Epidermal melanocyte (primary cell): ENCODE measurements at regions not wholly inside any gene's neighbourhood (a gene's known extent, or its start where the extent isn't known, plus 50 kb on each side); places are given as distances from the start of the nearest gene placed in this dataset.
"Not testable (repeated sequence)": the region's sequence is repeated elsewhere in the genome, so short reads cannot be mapped to it uniquely, and the experiment has no call there.

Experiments
- DNase-seq: peaks from one replicate; pipeline ENCODE4 v3.0.0; 2011; ENCODE audit warnings: low spot score; ENCODE audit not compliant: insufficient read length

DNA sequence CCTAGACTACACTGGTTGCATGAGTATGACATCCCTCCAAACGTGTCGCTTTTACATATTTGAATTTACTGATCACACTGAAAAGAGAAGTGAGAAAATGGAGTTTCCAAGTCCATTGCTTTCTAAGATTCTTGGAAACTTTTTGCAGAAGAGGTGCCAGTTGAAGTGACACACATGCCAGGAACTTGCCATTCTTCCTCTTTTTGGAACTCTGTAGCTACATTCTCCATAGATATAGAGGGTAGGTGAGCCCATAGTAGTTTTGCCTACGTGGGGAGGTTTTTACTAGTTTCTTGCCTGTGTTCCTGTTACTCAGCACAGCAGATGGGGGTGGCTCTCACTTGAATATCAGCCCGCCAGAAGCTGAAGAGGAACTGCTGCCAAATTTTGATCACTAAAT is 286.6 kb upstream of the NRP1 start:
- no peak for DNase-seq

DNA sequence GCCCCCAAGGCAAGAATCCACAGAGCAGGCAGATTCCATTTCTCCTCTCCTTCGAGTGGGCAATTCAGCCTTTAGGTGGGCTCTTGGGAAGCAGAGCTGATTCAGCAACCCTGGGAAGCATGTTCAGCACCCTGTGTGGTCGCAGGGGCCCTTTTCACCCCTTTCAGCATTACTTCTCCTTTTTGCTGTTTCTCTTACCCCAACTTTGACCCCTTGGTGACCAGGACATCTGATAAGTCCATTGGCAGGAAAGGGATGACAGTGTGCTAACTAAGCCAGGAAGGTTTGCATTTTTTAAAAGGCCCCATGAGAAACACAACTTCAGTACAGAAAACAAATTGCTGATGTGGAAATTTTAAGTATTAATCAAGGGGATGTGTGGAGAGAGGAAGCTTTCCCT is 283.7 kb upstream of the NRP1 start:
- no peak for DNase-seq

DNA sequence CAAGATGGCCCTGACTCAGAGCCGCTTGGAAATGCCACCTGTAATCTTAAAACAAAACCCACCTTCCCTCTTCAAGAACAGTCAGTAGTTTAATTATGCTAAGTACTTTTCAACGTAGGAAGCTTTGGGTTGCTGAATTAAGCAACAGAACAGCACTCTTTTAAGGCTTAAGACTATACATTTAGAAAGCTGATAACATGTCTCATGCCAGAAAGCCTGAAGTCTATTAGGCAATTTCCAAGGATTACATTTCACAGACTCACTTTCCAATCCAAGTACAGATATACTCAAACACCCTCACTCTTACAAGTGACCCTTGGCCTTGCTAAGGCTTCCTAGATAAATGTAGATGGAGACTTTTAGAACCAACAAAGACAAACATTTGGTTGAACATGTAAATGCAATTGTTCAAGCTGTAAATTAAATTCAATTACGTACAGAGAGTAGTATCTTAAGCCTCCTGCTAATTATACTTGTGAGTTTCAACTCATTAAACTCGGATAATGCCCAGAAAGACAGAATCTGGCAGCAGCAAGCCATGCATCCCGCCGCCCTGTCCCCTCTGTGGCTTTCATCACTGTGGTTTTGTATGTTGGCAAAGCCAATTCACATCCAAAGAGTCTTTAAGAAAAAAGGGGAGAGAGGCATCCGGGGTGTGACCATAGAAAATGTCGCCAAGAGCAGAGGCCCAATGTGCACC is 283.1 kb upstream of the NRP1 start:
- DNase-seq, result no peak

DNA sequence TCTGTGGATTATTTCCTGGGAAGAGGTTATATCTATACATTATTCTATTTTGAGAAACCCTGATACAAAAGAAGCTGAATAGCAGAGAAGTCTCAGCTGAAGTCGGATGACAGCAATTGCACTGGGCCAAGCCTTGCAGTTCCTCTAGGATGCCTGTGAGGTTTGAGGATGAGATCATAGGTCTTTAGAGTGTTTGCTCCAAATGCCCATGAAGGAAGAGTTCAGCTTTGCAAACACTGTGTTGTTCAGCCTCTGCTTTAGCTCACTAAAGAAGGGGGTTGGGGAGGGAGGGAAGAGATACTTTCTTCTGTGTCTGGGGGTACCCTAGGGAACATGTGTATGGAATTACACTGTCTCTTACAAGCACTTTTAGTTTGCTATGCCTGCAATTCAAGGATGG is 282.5 kb upstream of the NRP1 start:
- no peak for DNase-seq

DNA sequence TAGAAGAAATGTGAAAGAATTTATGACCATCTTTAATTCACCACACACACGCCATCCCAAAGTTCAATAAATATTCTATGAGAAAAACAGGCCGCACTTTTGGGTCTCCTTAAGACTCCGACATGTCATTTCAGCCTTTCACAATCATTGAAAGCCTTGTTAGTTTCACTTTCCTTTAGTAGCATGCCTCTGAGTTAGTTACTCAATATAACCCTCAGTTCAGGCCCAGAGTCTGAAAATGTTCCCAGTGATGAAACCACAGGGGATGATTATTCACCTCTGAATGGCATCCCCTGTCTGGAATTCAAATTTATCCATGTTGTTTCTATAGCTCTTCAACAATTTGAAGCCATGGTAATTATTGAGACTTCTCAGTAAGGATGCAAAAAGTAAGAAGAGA is 278.1 kb upstream of the NRP1 start:
- no peak for DNase-seq

DNA sequence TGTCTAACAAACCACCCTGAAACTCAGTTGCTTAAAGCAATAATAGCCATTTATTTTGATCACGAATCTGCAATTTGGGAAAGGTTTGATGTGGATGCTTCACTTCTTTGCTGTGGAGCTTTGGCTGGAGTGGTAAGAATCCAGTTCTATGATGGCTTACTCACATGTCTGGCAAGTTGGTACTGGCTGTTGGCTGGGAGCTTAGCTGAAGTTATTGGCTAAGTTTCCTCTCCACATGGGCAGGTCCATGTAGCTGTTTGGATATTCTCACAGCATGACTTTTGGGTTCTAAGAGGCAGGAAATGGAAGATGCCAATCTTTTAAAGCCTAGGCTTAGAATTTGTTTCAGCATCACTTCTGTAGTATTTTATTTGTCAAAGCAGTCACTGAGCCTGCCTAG is 277.6 kb upstream of the NRP1 start:
- no peak for DNase-seq

DNA sequence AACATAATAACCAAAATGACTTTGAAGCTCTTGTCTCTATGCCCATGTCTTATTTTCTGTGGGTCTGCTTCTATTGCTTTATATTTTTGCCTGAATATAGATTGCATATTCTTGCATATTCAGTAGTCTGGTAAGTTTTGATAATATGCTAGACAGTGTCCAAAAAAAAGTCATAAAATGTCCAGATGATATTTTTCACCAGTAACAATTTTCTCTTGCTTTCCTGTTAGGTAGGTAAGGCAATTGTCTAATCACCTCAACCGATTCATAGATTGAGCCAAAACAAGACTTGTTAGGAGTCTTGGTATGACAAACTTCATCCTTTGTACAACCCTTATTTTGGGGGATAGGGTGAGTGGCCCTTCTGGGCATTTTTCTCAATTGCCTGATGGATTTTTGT is 277.0 kb upstream of the NRP1 start:
- no peak for DNase-seq

DNA sequence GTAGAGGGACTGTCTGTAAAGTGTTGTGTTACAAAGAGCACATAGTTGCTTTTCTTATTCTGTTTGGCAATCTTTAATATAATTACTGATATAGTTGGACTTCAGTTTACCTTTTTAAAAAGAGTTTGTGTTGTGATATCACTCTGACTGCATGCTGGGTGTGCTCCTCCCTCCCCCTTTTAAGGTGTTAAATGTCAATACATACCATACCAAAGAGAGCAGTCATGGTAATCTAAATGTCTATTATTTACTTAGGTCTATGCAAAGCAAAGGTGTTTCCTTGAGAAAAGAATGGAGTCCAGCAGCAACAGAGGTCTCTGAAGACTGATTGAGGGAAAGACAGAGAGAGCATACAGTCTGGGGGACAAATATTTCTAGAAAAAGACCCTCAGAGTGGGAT is 275.1 kb upstream of the NRP1 start:
- no peak for DNase-seq

DNA sequence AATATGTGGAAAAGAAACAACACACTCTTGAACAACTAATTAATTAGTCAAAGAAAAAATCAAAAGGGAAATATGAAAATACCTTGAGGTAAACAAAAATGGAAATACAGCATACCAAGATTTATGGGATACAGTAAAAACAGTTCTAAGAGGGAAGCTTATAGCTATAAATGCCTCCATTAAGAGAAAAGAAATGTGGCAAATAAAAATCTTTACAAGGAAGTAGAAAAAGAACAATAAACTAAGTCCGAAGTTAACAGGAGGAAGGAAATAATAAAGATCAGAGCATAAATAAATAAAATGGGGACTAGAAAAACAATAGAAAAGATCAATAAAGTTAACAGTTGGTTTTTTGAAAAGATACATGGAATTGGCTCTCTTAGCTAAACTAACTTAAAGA is 267.8 kb upstream of the NRP1 start:
- DNase-seq, result no peak

DNA sequence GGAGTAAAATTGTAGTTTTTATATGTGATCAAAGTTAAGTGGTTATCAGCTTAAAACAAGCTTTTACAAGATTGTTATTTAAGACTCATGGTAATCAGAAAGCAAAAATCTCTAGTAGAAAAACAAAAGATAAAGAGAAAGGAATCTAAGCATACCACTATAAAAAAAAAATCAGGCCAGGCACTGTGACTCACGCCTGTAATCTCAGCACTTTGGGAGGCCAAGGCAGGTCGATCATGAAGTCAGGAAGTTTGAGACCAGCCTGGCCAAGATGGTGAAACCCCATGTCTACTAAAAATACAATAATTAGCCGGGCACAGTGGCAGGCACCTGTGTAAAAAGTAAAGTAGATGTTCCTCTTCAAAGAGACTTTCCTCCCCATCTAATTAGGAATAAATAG is 265.9 kb upstream of the NRP1 start:
- no peak for DNase-seq

DNA sequence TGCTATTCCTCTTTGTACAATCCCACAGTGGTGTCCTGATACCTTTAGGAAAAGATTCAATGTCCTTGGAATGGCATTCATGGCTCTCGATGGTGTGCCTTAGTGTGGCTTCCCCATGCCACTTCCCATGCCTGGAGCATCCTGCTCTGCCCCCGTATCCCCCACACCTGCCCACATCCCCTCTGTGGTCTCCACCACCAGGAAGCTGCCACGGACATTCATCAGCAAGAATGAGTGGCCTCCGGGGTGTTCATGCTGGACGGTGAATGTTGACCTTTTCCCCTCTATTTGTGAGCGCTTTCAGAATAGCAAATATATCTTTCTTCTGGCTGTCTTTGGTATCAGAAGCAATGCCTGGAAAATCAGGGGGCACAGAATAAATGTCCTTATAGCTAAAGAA is 262.0 kb upstream of the NRP1 start:
- no peak for DNase-seq

DNA sequence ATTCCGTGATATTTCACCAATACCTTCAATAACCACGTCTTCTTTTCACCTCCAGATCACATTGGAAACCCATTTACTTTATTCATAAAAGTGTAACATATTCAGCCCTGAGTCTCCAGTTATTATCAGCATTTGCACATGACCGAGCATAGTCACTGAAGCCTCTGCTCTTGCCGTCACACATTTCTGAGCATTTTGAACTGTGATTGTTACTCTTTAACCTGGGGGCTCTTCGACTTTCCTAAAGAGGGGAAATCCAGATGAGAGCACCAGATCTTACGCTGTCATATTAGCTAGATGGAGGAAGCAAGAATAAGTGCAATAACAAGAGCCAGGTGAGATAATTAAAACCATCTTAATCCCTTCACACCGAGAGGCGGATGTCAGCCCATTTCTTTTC is 260.0 kb upstream of the NRP1 start:
- DNase-seq, result no peak

DNA sequence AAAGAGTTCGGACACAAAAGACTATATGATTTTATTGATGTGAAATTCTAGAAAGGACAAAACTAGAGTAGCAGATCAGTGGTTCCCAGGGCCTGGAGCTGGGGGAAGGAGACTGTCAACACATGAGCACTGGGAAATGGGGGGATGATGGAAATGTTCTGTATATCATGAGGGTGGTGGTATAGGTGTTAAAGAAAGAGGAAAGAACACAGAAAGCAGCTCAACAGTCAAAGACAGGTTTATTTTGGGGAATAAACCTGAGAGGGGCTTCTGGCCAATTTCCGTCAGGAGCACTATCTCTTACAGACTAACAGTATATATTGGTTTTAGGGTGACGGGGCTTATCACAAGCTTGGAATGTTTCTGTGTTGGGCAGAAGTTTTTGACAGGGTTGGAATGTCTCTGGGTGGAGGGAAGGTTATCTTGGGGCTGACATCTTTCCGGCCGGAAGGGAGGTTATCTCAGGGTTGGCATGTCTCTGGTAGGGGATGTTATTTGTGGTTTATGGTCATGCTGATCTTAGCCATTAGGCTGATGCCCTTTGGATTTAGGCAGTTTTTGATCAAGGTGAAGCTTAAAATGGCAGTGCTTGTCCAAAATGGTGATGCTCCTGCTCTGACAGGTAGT is 254.6 kb upstream of the NRP1 start:
- no peak for DNase-seq

DNA sequence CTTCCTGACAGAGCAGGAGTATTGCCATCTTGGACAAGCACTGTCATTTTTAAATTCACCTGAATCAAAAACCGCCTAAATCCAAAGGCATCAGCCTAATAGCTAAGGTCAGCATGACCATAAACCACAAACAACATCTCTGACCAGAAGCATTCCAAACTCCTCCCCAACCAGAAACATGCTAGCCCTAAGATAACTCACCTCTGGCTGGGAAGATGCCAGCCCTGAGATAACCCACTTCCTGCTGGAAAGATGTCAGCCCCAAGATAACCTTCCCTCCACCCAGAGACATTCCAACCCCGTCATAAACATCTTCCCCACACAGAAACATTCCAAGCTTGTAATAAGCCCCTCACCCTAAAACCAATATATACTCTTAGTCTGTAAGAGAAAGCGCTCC is 250.1 kb upstream of the NRP1 start:
- not testable (repeated sequence) for DNase-seq

DNA sequence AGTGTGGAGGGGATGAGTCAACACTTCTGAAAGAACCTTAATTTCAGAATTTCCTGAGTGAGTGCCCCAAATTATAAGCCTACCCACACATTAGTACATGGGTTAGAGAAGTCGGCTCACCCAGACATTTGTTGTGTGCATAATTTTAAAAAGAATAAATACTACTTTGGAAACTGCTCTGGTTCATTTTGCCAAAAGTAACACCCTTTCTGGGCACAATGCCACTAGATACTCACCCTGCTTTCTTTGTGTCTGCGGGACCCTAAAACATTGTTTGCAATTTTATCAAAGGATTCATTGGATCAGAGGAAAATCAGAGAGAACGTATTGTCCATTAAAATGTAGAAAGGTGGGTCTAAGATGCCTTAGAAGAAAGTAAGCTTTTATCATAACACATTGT is 245.5 kb upstream of the NRP1 start:
- no peak for DNase-seq

DNA sequence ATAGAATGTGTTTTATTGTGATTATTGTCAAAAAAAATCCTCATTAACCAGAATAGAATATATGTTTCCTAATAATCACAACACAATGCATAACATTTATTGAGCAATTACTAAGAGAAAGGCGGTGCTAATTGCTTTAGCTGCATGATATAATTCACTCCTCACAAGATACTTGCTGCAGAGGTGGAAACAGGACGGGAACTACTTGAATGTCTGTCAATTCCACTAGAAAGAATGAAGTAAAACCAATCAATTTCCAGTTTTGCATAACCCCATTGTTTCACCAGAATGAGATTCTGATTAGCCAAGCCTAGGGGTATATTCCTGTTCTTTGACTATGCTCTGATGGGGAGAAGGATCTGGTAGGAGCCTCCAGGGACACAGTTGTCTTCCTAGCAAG is 239.1 kb upstream of the NRP1 start:
- no peak for DNase-seq

DNA sequence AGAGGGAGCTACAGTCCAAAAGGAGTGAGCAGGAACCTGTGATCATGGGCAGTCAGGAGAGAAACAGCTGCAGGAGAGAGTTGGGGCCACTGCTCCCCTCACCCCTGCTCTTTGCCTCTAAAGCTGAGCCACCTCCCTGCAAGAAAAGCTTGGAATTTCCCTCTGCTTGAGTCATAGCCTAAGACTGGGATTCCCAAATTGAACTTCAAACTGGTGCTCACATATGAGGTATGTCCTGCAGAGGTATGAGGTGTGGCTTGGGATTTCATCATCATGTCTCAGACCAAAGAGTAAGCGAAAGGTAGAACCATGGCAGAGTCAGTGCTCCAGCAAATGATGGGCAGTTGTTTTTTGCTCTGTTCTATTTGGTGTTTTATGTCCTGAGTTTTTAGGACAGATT is 237.1 kb upstream of the NRP1 start:
- DNase-seq, result no peak

DNA sequence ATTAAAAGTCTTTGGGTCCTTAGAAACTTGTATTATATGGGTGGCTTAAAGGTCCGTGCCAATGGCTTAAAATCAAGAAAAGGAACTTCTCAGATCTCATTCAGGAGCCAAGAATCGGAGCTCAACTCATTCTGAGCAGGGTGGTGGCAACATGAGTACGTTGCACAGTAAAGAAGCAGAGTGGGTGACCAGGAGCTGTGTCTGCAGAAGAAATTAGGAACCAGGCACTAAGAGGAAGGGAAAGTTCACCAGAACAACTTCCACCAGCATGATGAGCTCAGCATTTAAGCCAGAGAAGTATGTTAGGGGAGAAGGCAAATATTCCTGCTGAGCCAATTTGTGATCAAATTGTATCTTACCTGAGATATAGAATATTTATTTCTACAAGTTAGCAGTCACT is 236.0 kb upstream of the NRP1 start:
- no peak for DNase-seq

DNA sequence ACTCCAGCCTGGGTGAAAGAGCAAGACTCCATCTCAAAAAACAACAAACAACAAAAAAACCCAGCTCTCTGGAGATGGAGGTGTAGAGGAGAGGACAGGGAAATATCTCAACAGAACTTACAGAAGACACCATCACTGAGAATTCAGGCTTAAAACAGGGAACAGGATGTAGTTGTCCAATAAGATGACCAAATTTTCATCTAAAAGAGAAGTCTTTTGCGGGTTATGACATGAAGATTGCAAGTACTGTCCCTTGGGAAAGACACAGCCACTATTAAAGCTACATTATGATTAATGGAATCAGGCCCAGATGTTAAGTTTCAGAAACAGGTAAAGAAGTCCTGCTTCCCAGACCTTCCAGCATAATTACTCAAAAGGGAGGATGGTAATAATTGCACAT is 235.2 kb upstream of the NRP1 start:
- DNase-seq, result no peak

DNA sequence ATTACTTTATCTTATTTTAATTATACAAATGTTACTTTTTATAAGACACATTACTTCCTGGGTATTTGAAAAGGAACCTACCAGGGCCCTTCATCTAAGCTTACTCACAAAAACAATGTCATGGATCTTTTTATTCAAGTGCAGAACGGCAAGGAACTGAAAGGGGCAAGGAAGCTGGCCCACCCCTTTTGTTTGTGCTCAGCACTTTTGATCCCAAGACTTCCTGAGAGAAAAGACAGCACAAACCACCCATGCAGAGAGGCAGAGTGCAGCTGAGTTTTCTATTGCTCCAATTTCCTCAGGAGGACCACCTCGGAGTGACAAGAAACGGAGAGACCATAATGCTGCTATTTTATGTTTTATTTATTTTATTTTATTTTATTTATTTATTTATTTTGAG is 232.0 kb upstream of the NRP1 start:
- DNase-seq, result no peak

DNA sequence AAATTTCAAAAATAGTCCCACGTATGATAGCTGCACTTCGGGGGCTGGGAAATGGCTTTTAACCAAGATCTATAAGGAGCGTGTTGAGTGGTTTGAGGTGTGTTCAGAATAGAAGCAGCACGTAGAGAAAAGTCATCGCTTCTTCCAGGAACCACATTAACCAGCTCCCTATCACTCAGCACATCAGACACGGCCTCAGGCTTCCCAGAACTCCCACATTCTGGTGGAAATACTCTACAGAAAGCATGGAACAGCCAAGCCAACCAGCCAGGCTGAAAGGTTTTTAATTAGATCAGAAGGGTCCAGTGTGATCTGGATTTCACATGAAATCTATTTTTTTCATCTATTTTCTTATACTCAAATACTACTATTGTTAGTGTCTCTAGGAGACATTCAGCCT is 231.5 kb upstream of the NRP1 start:
- DNase-seq, result no peak

DNA sequence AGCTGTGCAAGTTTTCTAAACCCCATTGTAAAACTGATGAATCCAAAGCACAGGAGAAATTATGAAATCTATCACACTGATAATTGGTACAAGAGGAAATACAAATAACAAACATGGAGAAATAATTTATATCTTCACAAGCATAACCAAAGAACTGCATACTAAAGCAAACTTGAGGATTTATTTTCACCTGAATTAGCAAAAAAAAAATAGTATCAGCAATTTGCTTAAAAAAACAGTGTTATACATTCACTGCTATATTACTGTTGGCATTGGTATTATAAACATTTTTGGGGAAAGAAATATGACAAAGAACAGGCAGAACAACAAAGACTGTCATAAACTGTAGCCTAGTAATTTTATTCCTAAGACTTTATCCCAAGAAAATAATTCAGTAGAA is 230.8 kb upstream of the NRP1 start:
- DNase-seq, result no peak

DNA sequence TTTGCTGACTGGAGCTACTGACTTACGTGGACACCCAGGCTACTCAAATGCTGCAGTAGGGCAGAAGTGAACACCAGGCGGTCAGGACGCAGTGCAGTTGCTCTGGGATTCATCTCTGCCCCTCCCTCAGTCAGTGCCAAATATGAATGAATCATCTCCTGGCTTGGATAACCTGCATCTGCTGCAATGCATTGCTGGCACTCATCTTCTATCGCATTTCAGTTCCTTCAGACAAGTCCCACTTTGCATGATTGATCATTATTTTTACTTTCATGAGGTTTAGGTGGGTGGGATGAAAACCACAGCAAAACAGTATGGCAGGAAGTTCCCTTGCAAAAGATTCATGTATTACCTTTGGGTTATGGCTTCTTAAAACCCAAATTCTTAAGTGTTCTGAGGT is 224.6 kb upstream of the NRP1 start:
- DNase-seq, result no peak

DNA sequence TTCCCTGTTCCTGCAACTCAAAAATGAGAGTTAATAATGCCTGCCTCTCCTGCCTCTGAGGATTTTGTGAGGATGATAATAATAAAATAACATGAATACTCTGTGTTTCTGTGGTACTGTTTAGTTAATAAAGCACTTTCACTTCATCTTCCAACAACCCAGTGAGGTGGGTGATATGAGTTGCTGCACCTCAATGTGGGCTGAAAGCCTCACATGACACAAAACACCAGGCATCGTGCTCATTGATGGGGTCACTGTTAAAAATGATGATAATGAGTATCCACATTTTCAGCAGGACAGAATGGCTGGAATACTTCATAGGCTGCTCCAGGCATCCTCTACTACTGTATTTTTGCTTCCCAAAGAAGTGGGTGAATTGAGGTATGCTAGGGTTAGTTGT is 222.8 kb upstream of the NRP1 start:
- DNase-seq, result no peak
